GM13977 (cell line): ENCODE measurements at regions not wholly inside any gene's neighbourhood (a gene's known extent, or its start where the extent isn't known, plus 50 kb on each side); places are given as distances from the start of the nearest gene placed in this dataset.

Experiments
- DNase-seq: peaks from one replicate; pipeline ENCODE4 v3.0.0; 2012; ENCODE audit warnings: low spot score
- in situ Hi-C: fragments of 300-500 bp; cut with MboI; formaldehyde crosslinking; loops from one replicate; pipeline ENCODE4 v1.12.0; 2022; ENCODE audit warnings: low sequenced_read_pairs, low pct_unique_long_range_greater_than_20kb, mixed read lengths, inconsistent platforms; ENCODE audit not compliant: unreplicated experiment
- TF ChIP-seq, protein P1 (sequence below): IDR thresholded peaks from 2 replicates; pipeline ENCODE4 v1.5.1; 2012; ENCODE audit warnings: mild to moderate bottlenecking, control low read depth; ENCODE audit not compliant: insufficient read depth; ENCODE audit errors: extremely low read depth, missing control alignments

- in situ Hi-C loops: no loop called here
- DNase-seq: no peak
- TF ChIP-seq, protein P1, sequence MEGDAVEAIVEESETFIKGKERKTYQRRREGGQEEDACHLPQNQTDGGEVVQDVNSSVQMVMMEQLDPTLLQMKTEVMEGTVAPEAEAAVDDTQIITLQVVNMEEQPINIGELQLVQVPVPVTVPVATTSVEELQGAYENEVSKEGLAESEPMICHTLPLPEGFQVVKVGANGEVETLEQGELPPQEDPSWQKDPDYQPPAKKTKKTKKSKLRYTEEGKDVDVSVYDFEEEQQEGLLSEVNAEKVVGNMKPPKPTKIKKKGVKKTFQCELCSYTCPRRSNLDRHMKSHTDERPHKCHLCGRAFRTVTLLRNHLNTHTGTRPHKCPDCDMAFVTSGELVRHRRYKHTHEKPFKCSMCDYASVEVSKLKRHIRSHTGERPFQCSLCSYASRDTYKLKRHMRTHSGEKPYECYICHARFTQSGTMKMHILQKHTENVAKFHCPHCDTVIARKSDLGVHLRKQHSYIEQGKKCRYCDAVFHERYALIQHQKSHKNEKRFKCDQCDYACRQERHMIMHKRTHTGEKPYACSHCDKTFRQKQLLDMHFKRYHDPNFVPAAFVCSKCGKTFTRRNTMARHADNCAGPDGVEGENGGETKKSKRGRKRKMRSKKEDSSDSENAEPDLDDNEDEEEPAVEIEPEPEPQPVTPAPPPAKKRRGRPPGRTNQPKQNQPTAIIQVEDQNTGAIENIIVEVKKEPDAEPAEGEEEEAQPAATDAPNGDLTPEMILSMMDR: no peak
Measured at GRCh38 chr22:27656970-27657369, 144.6 kb downstream of the MN1 start.

- DNase-seq: no peak
- TF ChIP-seq, protein P1: no peak
- in situ Hi-C loops: no loop called here
Measured at GRCh38 chr22:27660306-27660705, 141.2 kb downstream of the MN1 start.

DNA sequence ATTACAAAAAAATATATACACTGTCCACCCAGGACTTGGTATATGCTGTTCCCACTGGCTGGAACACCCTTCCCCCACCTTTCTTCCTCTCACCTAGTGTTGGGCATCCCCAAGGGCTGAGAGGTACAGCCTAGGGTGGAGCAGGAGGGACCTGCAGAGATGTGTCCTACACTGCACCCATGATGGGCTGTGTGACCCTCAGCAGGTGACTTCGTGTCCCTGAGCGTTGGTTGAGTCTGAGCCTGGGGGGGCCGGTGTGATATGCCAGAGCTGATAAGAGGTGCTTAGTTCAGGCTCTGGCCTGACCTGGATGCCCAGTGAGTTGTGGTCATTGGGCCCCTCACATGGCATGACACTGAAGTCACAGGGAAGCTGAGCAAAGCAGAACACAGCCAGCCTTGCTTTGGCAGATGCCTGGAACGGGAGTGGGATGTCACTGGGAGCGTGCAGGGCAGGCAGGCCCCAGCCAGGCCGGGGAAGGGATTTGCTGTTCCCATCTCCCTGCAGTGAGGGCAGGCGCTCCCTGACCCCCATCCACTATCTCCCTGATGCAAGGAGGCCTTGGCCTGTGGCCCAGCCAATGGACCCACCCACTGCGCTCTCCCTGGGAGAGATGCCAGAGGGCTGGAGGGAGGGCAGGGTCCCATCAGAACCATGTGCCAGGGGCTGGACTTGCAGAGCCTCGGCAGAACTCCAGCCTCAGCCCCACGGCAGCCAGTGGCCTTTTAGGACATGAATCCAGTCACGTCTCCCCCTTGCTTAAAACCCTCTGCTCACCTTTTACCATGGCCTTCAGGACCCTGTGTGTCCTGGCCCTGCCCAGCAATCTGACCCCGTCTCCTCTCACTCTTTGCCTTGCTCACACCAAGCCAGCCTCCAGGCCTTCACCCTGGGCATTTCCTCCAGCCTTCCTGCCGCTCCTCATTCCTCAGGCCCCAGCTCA is 138.9 kb downstream of the MN1 start:
- TF ChIP-seq, protein P1: no peak
- DNase-seq: no peak
- in situ Hi-C loops: no loop called here

GRCh38 chr22:27663812-27664211 is 137.7 kb downstream of the MN1 start:
- DNase-seq: no peak
- TF ChIP-seq, protein P1: no peak
- in situ Hi-C loops: no loop called here

- TF ChIP-seq, protein P1: no peak
- DNase-seq: no peak
- in situ Hi-C loops: no loop called here
Measured at GRCh38 chr22:27666272-27666997, 135.1 kb downstream of the MN1 start.

GRCh38 chr22:27667121-27667843 is 134.3 kb downstream of the MN1 start:
- TF ChIP-seq, protein P1: no peak
- in situ Hi-C loops: no loop called here
- no peak for DNase-seq
